ENCODE measurements at regions not wholly inside any gene's neighbourhood (a gene's known extent, or its start where the extent isn't known, plus 50 kb on each side); places are given as distances from the start of the nearest gene placed in this dataset.

DNA sequence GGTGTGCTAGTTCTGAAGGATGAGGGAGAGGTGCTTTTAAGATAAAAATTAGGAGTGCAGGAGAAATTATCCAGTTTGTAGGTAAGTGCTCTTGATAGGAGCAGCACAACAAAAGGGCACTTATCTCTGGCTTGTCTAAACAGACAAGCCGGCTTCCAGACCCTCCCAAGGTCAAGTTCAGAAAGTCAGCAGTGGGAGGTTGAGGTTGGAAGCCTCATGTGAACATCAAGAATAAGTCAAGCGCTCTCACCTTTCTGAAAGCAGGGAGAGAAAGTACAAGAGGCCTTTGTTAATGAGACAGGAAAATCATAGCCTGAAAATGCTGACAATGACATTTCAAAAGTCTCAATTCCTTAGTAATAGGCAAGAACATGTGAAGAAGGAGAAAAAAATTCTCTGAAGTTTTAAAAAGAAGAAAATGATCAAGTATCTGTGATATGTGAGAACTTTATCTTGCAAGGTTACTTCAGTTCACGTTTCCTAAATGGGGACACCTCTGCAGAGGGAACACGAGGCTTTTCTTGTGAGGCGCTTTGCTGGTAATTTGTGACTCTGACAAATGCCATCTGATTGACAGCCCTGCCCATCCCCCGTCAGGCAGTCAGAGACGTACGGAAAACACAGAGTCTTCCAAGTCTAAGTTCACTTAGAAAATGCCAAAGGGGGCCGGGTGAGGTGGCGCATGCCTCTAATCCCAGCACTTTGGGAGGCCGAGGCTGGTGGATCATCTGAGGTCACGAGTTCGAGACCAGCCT lies 62.2 kb downstream of the TIGD2 start:
- TF ChIP-seq EZH2phosphoT487 (IDR thresholded peaks at IDR 0.05; ENCODE audit: borderline replicate concordance, low read depth, low read length) (no peak), CTCF (conservative IDR thresholded peaks at IDR 0.05; ENCODE audit: low read length) (no peak)
